ENCODE measurements at regions not wholly inside any gene's neighbourhood (a gene's known extent, or its start where the extent isn't known, plus 50 kb on each side); places are given as distances from the start of the nearest gene placed in this dataset.

- H3K4me1 Mint-ChIP-seq: peaks cover 16% of the 10 kb centered on the region
- H3K27me3 Mint-ChIP-seq (ENCODE audit: low read depth): no peaks in the 10 kb centered on the region
- no peak overlapping the region for H3K4me3 Mint-ChIP-seq
- no peak for TF ChIP-seq CTCF (conservative IDR thresholded peaks at IDR 0.05)
- H3K36me3 Mint-ChIP-seq (ENCODE audit: low read depth): no peaks in the 10 kb centered on the region
- no peaks in the 10 kb centered on the region for H3K9me3 Mint-ChIP-seq
- H3K27ac Mint-ChIP-seq (ENCODE audit: unreplicated experiment): no peak overlapping the region
- no peak for DNase-seq (ENCODE audit: low read depth, low spot score)
These were observed 114.7 kb downstream of the NOG start for GRCh38 chr17:56708220-56708558.

GRCh38 chr17:56708670-56709410, 115.3 kb downstream of the NOG start:
- Mint-ChIP-seq H3K4me3 (no peak overlapping the region), H3K4me1 (peaks cover 16% of the 10 kb centered on the region), H3K27ac (ENCODE audit: unreplicated experiment) (no peak overlapping the region), H3K9me3 (no peaks in the 10 kb centered on the region), H3K27me3 (ENCODE audit: low read depth) (no peaks in the 10 kb centered on the region), H3K36me3 (ENCODE audit: low read depth) (no peaks in the 10 kb centered on the region)
- TF ChIP-seq CTCF (conservative IDR thresholded peaks at IDR 0.05): no peak
- no peak for DNase-seq (ENCODE audit: low read depth, low spot score)

GRCh38 chr17:56710986-56711385, 117.5 kb downstream of the NOG start:
- no peaks in the 10 kb centered on the region for H3K9me3 Mint-ChIP-seq
- no peak overlapping the region for H3K4me3 Mint-ChIP-seq
- peaks cover 2% of the 10 kb centered on the region for H3K27me3 Mint-ChIP-seq (ENCODE audit: low read depth)
- no peak for DNase-seq (ENCODE audit: low read depth, low spot score)
- H3K27ac Mint-ChIP-seq (ENCODE audit: unreplicated experiment): no peak overlapping the region
- TF ChIP-seq CTCF (conservative IDR thresholded peaks at IDR 0.05): no peak
- no peaks in the 10 kb centered on the region for H3K36me3 Mint-ChIP-seq (ENCODE audit: low read depth)
- H3K4me1 Mint-ChIP-seq: peaks cover 16% of the 10 kb centered on the region

- peak; percentile 81 for DNase-seq (ENCODE audit: low read depth, low spot score)
- no peaks in the 10 kb centered on the region for H3K36me3 Mint-ChIP-seq (ENCODE audit: low read depth)
- peaks cover 11% of the 10 kb centered on the region for H3K27me3 Mint-ChIP-seq (ENCODE audit: low read depth)
- no peaks in the 10 kb centered on the region for H3K9me3 Mint-ChIP-seq
- no peak overlapping the region for H3K27ac Mint-ChIP-seq (ENCODE audit: unreplicated experiment)
- no peak overlapping the region for H3K4me3 Mint-ChIP-seq
- H3K4me1 Mint-ChIP-seq: no peaks in the 10 kb centered on the region
- TF ChIP-seq CTCF (conservative IDR thresholded peaks at IDR 0.05): peak; percentile 88
These were observed 117.9 kb downstream of the C17orf67 start for GRCh38 chr17:56715613-56716357.

GRCh38 chr17:56717471-56717870, 116.2 kb downstream of the C17orf67 start:
- Mint-ChIP-seq H3K27ac (ENCODE audit: unreplicated experiment) (no peak overlapping the region), H3K4me1 (no peaks in the 10 kb centered on the region), H3K27me3 (ENCODE audit: low read depth) (peaks cover 11% of the 10 kb centered on the region), H3K4me3 (no peak overlapping the region), H3K9me3 (no peaks in the 10 kb centered on the region), H3K36me3 (ENCODE audit: low read depth) (no peaks in the 10 kb centered on the region)
- no peak for TF ChIP-seq CTCF (conservative IDR thresholded peaks at IDR 0.05)
- DNase-seq (ENCODE audit: low read depth, low spot score): no peak

Measured in neural crest cell (in vitro differentiated cells).